Liver (tissue), 8 donors: ENCODE measurements at regions not wholly inside any gene's neighbourhood (a gene's known extent, or its start where the extent isn't known, plus 50 kb on each side); places are given as distances from the start of the nearest gene placed in this dataset.

Experiments used
- DNase-seq: peaks from one replicate; pipeline ENCODE4 v3.0.0-alpha.2; 2017; ENCODE audit warnings: low spot score
- H3K27ac ChIP-seq, 2 donors: one replicate each; pipeline ENCODE4 v1.7.0; 2013; ENCODE audit warnings: inconsistent platforms in 2 of 2, low read length in 2 of 2, control low read depth in 1 of 2, low read depth in 1 of 2, mild to moderate bottlenecking in 1 of 2
- H3K27me3 ChIP-seq, 4 donors: one replicate each; pipeline versions ENCODE4 v1.6.1 to v1.7.0; 2013; ENCODE audit warnings: low read length in 3 of 4, inconsistent platforms in 1 of 4, mild to moderate bottlenecking in 1 of 4, moderate library complexity in 1 of 4; ENCODE audit not compliant: control insufficient read depth in 4 of 4, insufficient read depth in 4 of 4
- H3K36me3 ChIP-seq, 4 donors: one replicate each; pipeline versions ENCODE4 v1.6.1 to v1.7.0; 2013; ENCODE audit warnings: low read length in 3 of 4, mild to moderate bottlenecking in 3 of 4, low read depth in 1 of 4, moderate library complexity in 1 of 4; ENCODE audit not compliant: control insufficient read depth in 4 of 4, insufficient read depth in 3 of 4
- H3K4me1 ChIP-seq, 4 donors: one replicate each; pipeline versions ENCODE4 v1.6.1 to v1.7.0; 2013; ENCODE audit warnings: low read length in 3 of 4, mild to moderate bottlenecking in 3 of 4, moderate library complexity in 1 of 4; ENCODE audit not compliant: control insufficient read depth in 4 of 4, insufficient read depth in 4 of 4
- H3K4me3 ChIP-seq, 3 donors: one replicate each; pipeline versions ENCODE4 v1.6.1 to v1.7.0; 2013; ENCODE audit warnings: low read length in 3 of 3, control low read depth in 1 of 3, low read depth in 1 of 3, mild to moderate bottlenecking in 1 of 3
- H3K9ac ChIP-seq, 2 donors: one replicate each; pipeline ENCODE4 v1.7.0; 2013; ENCODE audit warnings: low read length in 2 of 2, mild to moderate bottlenecking in 2 of 2, moderate library complexity in 2 of 2, control low read depth in 1 of 2, low read depth in 1 of 2
- H3K9me3 ChIP-seq, 4 donors: one replicate each; pipeline versions ENCODE4 v1.6.1 to v1.7.0; 2013; ENCODE audit warnings: low read length in 3 of 4; ENCODE audit not compliant: control insufficient read depth in 4 of 4
- FOXA1 ChIP-seq: IDR thresholded peaks from 2 replicates; pipeline ENCODE4 v1.6.1; 2016; ENCODE audit warnings: antibody characterized with exemption
- HNF4A ChIP-seq, 2 donors: conservative IDR thresholded peaks; 2 replicates each; pipeline ENCODE4 v1.6.1; 2016; ENCODE audit warnings: antibody characterized with exemption in 2 of 2, mild to moderate bottlenecking in 2 of 2
- JUND ChIP-seq, 2 donors: IDR thresholded peaks; 2 replicates each; pipeline ENCODE4 v1.6.1; 2016; ENCODE audit warnings: antibody characterized with exemption in 2 of 2
- RAD21 ChIP-seq, 2 donors: IDR thresholded peaks; 2 replicates each; pipeline ENCODE4 v1.6.1; 2016; ENCODE audit warnings: antibody characterized with exemption in 2 of 2, mild to moderate bottlenecking in 2 of 2
- RXRA ChIP-seq, 2 donors: IDR thresholded peaks; 2 replicates each; pipeline ENCODE4 v1.6.1; 2017 to 2018; ENCODE audit warnings: antibody characterized with exemption in 2 of 2, mild to moderate bottlenecking in 1 of 2
- YY1 ChIP-seq: IDR thresholded peaks from 2 replicates; pipeline ENCODE4 v1.6.1; 2016; ENCODE audit warnings: antibody characterized with exemption, mild to moderate bottlenecking
- WGBS: extraction: QIAGEN DNeasy Blood & Tissue Kit; methylation state at CpG from one replicate; pipeline ENCODE4 v1.1.7; 2013; 5-methylcytosine and 5-hydroxymethylcytosine counted together
- TF ChIP-seq, protein P1 (sequence below): IDR thresholded peaks from 2 replicates; pipeline ENCODE4 v1.6.1; 2016; ENCODE audit warnings: antibody characterized with exemption
- TF ChIP-seq, protein P2 (sequence below): IDR thresholded peaks from 2 replicates; pipeline ENCODE4 v1.6.1; 2016; ENCODE audit warnings: antibody characterized with exemption
- TF ChIP-seq, protein P3 (sequence below): IDR thresholded peaks from 2 replicates; pipeline ENCODE4 v1.6.1; 2016; ENCODE audit warnings: antibody characterized with exemption
- TF ChIP-seq, protein P4 (sequence below): fragments of 150-350 bp; IDR thresholded peaks from 2 replicates; pipeline ENCODE4 v1.5.1; 2017; ENCODE audit warnings: improper control_type of control experiment, low read depth, low read length; ENCODE audit not compliant: missing input control
- donor health status: healthy.
- donor health status: healthy.
- donor health status: healthy.
- donor health status: healthy.
- donor health status: healthy.

DNA sequence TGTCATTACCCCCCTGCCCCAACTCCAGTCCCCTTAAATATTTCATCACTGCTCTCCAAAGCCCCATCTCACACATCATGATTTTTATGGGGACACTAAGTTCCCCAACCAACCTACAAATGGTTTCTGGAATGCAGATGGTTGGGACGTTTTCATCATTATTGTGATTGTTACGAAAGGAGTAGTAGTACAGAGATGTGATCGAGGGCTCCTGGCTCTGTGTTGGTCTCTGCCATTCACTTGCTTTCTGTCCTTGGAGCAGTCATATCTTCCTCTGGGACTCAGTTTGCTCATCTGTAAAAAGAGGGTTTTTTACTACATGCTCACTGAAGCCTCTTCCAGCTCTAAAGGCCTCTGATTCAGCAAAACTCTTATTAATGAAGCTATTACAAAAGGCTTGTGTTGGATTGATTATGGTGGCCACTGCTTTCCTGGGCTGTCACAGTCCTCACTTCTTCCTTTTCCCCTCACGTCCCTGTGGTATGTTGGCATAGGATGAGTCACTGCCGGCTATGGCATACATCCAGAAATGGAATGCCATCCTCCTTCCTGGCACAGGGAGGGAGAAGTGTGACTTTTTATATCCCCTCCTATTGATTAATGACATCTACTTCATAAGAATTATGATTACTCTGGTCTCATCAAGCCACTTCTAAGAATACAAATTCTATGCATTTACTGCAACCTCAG is 593.7 kb downstream of the METTL15 start:
- no peaks in the 10 kb centered on the region for H3K9me3 ChIP-seq
- H3K27ac ChIP-seq, result no peak overlapping the region
- no peak for DNase-seq
- no peaks in the 10 kb centered on the region for H3K36me3 ChIP-seq
- H3K4me1 ChIP-seq, result no peaks in the 10 kb centered on the region
- no peak overlapping the region for H3K4me3 ChIP-seq
- H3K9ac ChIP-seq, result no peak overlapping the region
- TF ChIP-seq, protein P1, sequence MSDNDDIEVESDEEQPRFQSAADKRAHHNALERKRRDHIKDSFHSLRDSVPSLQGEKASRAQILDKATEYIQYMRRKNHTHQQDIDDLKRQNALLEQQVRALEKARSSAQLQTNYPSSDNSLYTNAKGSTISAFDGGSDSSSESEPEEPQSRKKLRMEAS, result no peak
- TF ChIP-seq, protein P2, sequence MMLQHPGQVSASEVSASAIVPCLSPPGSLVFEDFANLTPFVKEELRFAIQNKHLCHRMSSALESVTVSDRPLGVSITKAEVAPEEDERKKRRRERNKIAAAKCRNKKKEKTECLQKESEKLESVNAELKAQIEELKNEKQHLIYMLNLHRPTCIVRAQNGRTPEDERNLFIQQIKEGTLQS, result no peak
- TF ChIP-seq, protein P3, sequence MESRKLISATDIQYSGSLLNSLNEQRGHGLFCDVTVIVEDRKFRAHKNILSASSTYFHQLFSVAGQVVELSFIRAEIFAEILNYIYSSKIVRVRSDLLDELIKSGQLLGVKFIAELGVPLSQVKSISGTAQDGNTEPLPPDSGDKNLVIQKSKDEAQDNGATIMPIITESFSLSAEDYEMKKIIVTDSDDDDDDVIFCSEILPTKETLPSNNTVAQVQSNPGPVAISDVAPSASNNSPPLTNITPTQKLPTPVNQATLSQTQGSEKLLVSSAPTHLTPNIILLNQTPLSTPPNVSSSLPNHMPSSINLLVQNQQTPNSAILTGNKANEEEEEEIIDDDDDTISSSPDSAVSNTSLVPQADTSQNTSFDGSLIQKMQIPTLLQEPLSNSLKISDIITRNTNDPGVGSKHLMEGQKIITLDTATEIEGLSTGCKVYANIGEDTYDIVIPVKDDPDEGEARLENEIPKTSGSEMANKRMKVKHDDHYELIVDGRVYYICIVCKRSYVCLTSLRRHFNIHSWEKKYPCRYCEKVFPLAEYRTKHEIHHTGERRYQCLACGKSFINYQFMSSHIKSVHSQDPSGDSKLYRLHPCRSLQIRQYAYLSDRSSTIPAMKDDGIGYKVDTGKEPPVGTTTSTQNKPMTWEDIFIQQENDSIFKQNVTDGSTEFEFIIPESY, result no peak
- no peak for TF ChIP-seq FOXA1
- TF ChIP-seq, protein P4, sequence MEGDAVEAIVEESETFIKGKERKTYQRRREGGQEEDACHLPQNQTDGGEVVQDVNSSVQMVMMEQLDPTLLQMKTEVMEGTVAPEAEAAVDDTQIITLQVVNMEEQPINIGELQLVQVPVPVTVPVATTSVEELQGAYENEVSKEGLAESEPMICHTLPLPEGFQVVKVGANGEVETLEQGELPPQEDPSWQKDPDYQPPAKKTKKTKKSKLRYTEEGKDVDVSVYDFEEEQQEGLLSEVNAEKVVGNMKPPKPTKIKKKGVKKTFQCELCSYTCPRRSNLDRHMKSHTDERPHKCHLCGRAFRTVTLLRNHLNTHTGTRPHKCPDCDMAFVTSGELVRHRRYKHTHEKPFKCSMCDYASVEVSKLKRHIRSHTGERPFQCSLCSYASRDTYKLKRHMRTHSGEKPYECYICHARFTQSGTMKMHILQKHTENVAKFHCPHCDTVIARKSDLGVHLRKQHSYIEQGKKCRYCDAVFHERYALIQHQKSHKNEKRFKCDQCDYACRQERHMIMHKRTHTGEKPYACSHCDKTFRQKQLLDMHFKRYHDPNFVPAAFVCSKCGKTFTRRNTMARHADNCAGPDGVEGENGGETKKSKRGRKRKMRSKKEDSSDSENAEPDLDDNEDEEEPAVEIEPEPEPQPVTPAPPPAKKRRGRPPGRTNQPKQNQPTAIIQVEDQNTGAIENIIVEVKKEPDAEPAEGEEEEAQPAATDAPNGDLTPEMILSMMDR, result no peak
- no peak for TF ChIP-seq HNF4A (conservative IDR thresholded peaks at IDR 0.05)
- TF ChIP-seq YY1, result no peak
- 76% methylated on average over 5 of the region's 5 CpGs for WGBS
- no peaks in the 10 kb centered on the region for H3K27me3 ChIP-seq

DNA sequence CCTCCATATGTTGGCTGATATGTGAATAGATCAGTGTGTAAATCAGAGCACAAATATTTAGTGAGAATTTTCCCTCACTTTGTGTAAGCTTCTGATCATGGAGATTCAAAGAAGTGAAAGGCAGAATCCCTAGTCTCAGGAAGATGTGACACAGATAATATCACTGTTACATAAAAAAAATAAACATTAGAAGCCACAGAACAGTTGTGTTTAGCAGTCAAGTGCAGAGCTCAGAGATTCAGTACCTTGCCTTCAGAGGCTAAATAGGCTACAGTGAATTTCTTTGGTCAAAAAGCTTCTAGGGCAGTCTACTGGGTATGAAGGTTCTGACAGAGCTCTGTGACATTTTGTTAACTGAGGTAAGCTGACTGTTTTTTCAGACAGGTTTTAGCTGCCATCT is 591.5 kb downstream of the METTL15 start:
- no peak for DNase-seq
- H3K27ac ChIP-seq, result no peak overlapping the region
- H3K36me3 ChIP-seq, result no peaks in the 10 kb centered on the region
- no peak for TF ChIP-seq RAD21 (IDR thresholded peaks at IDR 0.05)
- TF ChIP-seq, protein P2, result no peak
- TF ChIP-seq YY1, result no peak
- no peak for TF ChIP-seq JUND (IDR thresholded peaks at IDR 0.05)
- no peak for TF ChIP-seq RXRA (IDR thresholded peaks at IDR 0.05)
- TF ChIP-seq, protein P4, result no peak
- no peaks in the 10 kb centered on the region for H3K9me3 ChIP-seq
- H3K4me3 ChIP-seq, result no peak overlapping the region
- H3K27me3 ChIP-seq, result no peaks in the 10 kb centered on the region
- H3K4me1 ChIP-seq, result no peaks in the 10 kb centered on the region
- H3K9ac ChIP-seq, result no peak overlapping the region
